ENCODE measurements at regions not wholly inside any gene's neighbourhood (a gene's known extent, or its start where the extent isn't known, plus 50 kb on each side); places are given as distances from the start of the nearest gene placed in this dataset.

GRCh38 chr1:115214098-115214497 is 124.0 kb downstream of the NGF start:
- TF ChIP-seq EZH2 (IDR thresholded peaks at IDR 0.05; ENCODE audit: borderline replicate concordance, insufficient read depth, low read depth, low read length, poor library complexity, severe bottlenecking), result no peak
- no peak for TF ChIP-seq CTCF (IDR thresholded peaks at IDR 0.05)

All from B cell (primary cell).